Sigmoid colon (tissue), 4 donors: ENCODE measurements at regions not wholly inside any gene's neighbourhood (a gene's known extent, or its start where the extent isn't known, plus 50 kb on each side); places are given as distances from the start of the nearest gene placed in this dataset.

Experiments
- POLR2A ChIP-seq, 2 donors: fragments of 450-650 bp; IDR thresholded peaks; one replicate each; pipeline ENCODE4 v1.6.1; 2016; ENCODE audit warnings: antibody characterized with exemption in 2 of 2, mild to moderate bottlenecking in 2 of 2, moderate library complexity in 2 of 2
- POLR2AphosphoS5 ChIP-seq, 4 donors: sonication (generic); formaldehyde crosslinking; IDR thresholded peaks; one replicate each; pipeline ENCODE4 v1.6.1; 2017; ENCODE audit warnings: antibody characterized with exemption in 4 of 4

DNA sequence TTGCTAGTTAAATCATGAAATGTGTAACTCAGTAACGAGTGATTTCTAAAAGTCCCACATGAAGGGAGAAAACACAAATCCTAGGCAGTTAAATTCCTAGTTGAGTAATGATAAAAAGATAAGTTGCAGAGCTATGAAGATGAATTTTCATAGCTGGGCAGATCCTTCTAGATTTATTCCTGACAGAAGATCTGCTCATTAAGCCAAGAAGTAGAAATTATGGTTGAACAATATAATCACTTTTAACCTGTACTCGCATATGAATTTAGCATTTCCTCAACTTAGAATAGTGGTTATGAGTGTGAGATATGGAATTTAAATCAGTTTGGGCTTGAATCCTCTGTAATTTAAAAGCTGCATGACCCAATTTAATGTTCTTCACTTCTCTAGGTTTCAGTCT is 359.2 kb upstream of the HSF2 start:
- TF ChIP-seq POLR2AphosphoS5 (IDR thresholded peaks at IDR 0.05) = no peak
- no peak for TF ChIP-seq POLR2A (IDR thresholded peaks at IDR 0.05)
